Activated CD8-positive, alpha-beta memory T cell treated with anti-CD3 and anti-CD28 coated beads for 24 hours (primary cell): ENCODE measurements at regions not wholly inside any gene's neighbourhood (a gene's known extent, or its start where the extent isn't known, plus 50 kb on each side); places are given as distances from the start of the nearest gene placed in this dataset.
"Not testable (repeated sequence)": the region's sequence is repeated elsewhere in the genome, so short reads cannot be mapped to it uniquely, and the experiment has no call there.

Experiments used
- DNase-seq: peaks from one replicate; pipeline ENCODE4 v3.0.0-alpha.2; 2020

DNA sequence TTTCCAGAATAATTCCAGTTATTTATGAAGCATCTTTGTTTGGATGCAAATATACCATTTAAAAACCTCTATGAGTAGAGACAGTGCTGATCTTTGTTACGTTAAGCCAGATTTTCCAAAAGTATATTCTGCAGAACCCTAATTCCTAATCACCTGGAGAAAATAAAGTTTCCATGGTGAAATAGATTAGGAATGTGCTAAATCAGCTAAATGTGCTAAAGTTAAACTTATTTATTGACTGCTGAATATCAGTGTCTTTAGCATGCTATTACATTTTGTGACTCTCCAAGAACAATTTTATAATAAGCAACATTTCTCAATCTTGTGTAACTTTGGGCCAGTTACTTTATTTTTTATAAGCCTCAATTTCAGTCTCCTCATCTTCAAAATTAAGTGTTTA, 196.3 kb upstream of the NFIA start:
- DNase-seq: no peak

DNA sequence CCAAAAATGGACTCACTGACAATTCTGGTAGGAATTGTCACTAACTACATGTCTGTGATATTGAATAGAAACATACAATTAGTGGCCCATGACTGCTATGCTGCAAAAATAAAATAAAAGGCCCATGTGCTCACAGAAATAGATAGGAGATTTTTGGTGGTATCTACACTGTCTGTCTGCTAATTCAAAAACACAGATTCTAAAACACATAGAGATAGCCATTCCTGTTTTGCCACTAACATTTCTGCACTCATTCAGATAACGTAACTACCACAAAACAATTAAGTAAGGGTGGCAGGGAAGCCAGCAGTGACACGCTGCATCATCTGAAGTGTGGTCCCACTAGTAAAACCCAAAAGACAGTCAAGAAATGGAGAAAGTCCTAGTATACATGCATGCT, 202.2 kb upstream of the NFIA start:
- no peak for DNase-seq

DNA sequence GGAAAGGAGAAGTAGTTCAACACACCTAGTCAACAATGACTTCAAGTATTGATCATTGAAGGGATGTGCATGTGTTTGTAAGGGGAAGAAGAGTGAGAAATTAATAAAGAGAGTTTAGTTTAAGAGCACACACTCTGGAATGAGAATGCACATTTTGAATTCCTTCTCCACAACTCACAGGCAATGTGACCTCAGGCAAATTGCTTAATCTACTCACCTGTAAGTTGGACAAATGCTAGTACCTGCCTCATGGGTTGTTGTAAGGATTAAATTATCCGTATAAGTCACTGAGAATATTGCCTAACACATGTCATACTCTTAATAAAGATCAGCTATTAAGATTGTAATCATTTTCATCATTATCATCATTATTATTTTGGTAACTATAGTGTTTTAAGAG, 204.0 kb upstream of the NFIA start:
- no peak for DNase-seq

DNA sequence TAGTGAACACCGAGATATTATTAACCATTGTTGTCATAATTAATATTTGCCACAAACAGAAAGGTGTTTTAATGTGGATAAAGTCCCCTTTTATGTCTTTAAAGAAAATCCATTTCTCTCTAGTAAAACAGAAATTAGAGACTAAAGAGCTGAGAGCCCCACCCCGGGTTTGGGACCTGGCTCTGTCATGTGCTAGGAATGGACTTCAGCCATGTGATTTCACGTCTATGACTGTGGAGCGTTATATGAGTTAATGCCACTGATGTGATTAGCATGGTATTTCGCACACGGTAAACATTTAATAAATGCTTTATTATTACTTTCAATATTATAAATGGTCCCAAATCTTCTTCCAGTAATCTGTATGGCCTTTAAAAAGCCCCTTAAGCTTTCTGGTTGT, 205.0 kb upstream of the NFIA start:
- DNase-seq: no peak

DNA sequence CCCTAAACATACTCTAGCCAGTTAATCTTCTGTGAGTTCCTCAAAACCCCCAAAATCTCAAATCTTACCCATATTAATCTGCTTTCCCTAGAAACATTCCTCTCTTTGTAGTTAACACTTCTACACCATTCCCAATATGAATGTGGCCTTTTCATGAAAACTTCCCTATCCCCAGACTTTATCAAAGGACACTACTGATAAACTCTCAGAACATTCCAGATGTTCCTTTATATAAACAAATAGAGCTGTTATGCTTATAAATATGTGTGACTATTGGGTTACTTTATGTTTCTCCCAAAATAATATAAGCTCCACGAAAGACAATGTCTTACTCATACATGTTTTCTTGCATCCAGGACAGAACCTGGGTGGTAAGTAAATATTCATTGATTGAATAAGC, 205.4 kb upstream of the NFIA start:
- no peak for DNase-seq

DNA sequence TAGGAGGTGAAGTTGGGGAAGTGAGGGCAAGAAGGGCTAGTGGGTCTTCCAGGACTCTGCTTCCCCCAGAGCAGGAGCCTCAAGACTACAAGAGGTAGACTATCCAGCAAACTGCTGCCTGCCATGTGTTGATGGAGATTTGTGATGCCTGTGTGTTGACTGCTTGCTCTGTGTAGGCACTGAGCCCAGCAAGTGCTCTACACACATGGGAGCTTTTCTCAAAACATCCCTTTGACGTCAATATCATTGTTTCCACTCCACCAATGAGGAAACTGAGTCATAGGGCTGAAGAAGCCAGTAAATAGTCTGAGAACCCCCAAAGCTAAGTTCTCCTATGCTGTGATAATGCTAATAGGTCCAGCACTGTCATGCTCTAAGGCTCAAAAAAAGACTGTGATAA, 207.2 kb upstream of the NFIA start:
- DNase-seq: no peak

DNA sequence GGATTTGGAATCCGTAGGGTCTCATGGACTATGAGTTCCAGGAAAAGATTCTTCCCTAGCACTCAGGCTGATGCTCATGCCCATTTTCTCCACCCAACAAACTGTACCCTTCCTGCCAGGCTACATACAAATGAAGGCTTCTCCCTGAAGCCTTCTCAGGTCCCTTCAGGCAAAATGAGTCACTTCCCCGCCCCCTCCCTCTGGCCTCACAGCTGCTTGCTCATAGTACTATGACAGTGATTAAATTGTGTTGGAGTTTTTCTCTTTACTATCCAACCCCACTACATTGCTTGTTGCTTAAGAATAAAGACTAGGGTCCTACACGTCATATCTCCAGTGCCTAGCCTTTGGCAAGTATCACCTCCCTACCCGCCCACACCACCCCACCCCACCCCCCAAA, 207.6 kb upstream of the NFIA start:
- no peak for DNase-seq

DNA sequence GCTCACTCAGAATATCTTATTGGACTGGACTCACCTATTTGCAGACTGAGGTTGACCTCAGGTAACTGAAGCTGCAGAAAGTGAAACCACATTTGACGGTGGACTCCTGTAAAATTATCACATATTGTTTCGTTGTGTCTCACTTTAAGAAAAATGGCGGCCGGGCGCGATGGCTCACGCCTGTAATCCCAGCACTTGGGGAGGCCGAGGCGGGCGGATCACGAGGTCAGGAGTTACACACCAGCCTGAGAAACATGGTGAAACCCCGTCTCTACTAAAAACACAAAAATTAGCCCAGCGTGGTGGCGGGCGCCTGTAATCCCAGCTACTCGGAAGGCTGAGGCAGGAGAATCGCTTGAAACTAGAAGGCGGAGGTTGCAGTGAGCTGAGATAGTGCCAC, 209.0 kb upstream of the NFIA start:
- DNase-seq: not testable (repeated sequence)

DNA sequence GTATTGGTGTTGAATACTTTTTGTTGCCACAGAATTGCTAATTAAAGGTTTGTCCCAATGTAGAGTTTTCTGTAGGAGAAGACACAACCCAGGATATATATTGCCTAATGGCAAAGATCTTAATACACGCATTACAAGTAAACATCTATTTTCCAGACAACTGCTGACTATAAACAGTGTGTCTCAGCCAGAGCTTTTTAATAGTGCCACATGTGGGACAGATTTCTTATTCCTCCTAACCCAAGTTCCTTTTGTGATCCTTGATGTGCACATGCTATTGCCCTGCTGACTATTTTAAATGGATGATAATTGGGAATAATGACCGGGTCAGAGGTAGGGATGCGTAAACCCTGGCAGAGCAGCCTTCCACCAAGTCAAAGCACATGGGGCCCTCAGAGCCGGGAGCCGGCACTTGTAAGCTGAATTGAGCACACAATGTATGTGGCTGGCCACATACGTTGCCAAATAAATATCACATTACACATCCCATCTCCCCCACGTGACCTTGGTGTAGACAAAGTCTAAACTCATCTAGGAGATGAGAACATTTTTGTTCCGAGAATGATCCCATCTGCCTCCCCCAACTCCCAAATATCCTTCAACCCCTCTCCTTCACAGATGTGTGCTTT, 209.8 kb upstream of the NFIA start:
- no peak for DNase-seq

DNA sequence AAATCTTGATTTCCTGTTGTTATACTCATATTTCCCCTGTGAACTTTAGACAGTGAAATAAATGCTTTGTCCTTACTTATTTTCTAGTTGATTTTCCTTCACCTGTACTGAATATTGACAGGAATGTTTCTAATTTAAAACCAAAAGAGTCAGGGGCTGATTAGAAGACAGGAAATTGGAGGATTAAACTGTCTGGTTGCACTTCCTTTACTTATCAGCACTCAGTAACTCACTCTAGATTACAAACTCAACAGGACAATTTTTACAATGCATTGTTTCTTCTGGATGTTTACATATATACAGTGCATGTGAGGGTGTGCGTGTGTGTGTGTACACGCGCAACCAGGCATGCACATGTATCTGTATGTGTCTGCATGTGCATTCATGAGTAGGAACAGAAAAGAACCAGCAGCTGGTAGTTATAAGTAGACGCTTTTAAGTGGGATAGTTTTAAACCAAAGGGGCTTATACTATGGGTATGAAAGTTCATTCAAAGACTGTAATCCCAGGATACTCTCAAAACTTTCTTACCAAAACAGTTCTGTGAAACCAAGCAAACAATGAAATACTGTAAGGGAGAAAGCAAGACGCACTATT, 212.0 kb upstream of the NFIA start:
- DNase-seq: no peak

DNA sequence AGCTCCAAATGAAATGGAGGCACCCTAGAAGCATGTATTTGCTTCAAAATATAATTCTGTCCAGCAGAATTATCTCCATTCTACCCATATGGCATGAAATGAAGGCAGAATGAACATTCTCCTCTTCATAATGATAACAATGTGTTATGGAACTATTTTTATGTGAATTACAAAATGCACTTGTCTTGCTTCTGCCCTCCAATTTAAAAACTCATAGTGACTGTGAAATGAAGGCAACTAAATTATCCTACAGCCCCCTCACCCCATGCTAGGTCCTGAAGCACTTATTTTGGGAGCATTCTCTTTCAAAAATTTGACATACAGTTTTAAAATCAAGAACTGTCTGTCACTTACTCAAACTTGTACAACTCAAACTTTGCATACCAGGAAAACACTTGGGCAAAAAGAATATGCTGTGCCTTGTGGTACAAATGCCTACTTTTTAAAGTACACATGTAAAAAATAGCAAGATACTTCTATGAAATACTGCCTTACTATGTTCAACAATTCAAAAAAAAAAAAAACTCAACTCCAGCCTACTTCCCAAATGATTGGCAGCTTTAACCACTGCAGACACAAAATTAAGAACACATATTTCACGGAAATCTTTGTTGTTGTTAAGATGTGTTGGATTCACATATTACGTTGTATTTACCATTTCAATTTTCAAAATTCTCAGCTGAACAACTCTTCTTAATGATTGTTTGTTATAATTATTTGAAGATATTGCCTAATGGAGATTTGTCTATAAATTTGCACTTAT, 213.3 kb upstream of the NFIA start:
- no peak for DNase-seq

DNA sequence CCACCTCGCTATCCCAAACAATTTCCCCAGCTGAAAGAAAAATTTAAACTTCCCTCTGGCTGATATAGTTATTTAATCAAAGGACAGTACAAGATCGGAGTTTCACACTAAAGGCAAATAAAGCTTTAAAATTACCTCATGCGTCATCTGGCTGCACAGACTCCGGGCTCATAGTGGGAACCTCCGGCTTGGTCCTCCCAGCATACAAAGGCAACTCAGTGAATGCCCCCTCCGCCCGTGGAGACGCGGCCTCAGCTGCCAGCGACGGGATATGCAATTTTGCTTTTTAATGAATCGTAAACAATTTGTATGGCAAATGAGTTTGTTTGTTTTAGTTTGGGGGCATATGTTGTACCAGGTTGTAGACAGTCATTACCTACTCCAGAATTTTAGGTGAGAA, 214.6 kb upstream of the NFIA start:
- no peak for DNase-seq

DNA sequence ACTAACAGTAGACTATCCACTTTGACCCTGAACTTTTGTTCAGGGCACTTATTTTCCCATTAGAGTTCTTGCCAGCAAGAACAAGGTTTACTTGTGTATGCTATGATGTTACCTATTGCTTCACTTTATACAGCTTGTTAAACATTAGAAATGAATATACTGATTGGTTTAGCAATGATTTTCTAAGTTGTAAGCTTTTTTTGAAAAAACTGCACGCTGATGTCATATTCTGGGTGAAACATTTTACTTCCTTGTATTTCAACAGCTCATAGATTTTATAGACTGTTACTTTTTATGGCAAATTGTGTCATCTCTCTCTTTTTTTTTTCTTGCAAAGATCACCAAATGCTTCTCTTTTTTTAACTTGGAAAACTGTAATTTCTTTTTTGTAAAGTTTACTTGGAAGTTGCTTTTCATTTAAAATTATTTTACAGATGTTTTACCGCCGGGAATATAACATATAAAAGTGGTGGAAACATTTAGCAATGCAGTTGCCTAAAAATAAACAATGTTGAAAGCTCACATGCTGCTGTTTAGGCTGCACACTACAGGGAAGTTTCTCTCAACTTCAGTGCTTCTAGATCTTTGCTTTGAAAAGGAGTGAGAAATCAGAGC, 215.3 kb upstream of the NFIA start:
- no peak for DNase-seq

DNA sequence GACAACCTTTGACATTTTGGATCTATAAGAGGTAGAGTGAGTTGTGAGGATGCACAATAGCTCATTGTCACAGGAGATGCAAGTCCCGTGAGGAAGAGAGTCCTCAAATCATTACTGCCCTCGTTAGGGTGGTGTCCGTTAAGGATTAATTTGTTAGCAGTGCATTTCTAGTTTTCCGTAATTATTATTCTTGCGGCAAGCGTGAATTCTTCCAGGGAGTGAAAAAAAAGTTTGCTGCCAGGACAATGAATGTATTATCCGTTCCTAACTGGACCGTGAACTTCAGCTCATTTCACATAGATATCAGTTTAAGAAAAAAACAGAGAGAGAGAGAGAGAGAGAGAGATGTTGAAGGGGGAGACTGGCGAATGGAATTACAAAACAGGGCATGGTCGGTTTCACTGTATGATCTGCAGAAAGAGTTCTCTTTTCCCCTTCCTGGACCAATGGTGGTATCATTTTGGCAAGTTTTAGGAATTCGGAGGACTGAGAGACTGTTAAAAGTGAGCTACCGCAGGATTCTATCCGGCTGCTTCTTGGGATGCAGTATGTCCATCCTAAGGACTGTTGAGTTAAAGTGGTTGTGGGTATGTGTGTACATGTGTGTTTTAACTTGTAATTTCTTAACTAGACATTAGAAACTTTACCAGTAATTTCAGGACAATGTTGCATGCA, 216.0 kb upstream of the NFIA start:
- DNase-seq: no peak

DNA sequence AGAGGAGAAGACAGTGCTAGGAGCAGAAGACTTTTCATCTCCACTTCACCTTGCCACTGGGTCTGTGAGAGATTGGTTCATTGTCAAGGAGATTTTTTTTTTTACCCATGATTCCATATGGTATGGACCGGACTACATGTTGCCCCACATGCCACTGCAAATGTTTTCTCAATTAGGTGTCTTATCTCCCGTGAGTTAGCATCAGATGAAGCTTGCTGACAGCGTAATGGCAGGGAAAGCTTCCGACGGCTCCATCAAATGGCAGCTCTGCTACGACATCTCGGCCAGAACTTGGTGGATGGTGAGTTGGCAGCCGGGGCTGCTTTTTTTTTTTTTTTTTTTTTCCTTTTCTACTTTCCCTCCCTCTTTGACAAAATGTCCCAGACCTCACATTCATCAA, 217.2 kb upstream of the NFIA start:
- DNase-seq: no peak

DNA sequence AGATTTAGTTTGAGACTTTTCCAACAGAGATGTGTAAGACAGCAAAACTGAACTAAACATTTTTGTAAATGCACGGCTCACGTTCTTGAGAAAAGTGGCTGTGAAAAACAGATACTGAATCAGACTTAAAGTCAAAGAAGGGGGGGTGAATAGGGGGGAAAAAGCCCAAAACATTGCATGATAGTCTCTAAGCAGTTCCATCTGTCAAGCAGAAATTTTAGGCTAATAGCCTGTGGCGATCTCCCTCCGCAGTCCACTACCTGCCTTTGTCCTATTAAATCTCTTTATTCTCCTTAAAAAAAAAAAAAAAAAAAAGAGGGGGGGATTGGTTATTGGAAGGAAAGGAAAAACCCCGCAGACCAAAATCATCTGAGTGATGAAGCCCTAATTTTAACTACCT, 217.6 kb upstream of the NFIA start:
- no peak for DNase-seq

DNA sequence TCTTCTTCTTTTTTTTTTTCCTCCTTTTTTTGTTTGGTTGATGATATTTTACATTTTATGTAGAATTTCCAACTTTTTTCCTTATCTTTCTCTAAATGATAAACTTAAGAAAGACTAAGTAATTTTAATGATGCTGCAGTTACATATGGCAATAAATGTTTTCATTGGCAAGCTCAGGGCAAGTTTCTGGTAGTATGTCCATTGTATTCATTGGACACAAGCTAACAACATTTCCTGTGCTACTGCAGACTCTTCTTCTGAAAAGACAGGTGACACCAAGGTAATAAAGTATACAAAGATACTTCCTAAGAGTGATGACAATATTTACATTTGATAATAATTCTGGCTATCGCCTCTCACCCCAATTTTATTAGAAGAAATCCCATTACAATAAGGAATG, 219.2 kb upstream of the NFIA start:
- DNase-seq: no peak

DNA sequence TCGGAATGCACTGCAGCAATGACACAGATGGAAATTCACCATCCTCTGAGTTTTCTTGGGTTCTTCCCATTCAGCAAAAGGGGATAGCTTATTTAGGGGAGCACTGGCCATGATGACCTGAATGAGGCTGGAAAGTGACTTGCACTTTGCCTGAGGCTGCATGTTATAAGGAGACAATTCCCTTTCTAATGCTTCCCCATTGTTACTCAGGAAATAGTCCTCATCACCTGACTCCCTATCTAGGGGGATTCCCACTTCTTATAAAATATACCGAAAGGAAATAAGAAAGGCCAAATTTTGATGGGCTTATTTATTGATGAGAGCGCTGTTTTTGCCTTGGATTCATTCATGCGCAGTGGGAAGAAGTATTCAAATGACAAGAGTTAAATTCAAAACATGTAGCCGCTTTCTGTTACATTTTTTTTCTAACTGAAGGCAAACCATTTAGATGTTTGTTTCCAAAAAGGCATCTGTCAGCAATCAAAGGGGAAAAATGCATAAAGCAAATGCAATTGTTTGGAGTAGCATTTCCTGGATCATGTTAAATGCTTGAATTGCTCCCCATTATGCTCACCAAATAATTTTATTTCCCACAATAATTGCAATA, 220.3 kb upstream of the NFIA start:
- DNase-seq: no peak

DNA sequence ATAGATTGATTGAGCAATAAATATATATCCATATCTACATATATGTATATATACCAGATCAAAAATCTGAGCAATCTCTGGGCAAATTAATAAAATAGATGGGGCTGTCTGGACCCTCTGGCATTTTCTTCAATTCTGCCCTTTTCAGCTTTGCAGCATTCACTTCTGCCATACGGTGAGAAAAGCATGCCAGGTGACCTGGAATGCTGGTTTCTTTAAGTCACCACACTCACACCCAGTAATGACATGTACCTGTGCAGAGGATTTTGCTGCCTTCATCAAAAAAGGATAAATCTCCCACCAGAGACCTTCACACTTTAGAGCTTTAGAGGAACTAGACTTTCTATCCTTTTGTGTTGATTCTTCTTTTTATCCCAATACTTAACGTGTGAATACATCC, 223.2 kb upstream of the NFIA start:
- DNase-seq: no peak

DNA sequence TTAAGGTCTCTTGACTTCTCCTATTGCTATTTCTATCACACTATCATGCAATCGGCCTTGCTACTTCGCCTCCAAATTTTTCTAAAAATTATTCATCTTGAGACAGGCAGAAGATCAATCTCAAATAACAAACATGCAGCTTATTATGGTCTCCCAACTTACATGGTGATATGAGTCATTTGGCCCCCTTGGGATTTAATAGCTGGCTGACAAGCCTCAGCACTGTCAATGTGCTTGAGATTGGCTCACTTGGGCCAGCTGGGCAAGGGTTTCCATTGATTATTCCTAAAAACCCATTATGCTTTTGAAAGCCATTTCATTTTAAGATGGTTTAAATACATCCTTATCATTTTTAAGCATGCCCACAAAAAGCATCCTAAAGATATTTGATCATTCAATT, 224.5 kb upstream of the NFIA start:
- no peak for DNase-seq

DNA sequence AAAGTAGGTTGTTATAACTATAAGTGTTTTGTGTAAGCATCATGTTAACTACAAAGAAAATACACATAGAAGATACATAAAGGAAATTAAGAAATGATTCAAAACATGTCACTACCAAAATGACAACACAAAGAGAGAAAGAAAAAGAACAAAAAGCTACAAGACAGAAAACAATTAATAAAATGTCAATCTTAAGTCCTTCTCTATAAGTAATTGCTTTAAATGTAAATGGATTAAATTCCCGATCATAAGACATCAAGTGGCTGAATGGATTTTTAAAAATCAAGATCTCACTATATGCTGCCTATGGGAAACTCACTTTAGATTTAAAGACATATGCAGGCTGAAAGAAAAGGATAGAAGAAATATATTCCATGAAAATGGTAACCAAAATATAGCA, 232.3 kb upstream of the NFIA start:
- DNase-seq: no peak

DNA sequence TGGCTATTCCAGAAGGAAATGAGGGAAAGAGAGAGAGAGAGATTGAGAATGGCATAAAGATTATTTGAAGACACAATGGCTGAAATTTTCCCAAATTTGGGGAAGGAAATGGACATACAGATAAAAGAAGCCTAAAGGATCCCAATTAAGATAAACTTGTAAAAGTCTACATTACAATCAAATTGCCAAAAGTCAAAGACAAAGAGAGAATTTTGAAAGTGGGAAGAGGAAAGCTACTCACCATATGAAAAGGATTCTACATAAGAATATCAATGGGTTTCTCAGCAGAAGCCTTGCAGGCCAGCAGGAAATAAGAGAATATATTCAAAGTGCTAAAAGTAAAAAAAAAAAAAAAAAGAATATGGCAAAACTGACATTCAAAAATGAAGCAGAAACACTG, 233.0 kb upstream of the NFIA start:
- DNase-seq: no peak

DNA sequence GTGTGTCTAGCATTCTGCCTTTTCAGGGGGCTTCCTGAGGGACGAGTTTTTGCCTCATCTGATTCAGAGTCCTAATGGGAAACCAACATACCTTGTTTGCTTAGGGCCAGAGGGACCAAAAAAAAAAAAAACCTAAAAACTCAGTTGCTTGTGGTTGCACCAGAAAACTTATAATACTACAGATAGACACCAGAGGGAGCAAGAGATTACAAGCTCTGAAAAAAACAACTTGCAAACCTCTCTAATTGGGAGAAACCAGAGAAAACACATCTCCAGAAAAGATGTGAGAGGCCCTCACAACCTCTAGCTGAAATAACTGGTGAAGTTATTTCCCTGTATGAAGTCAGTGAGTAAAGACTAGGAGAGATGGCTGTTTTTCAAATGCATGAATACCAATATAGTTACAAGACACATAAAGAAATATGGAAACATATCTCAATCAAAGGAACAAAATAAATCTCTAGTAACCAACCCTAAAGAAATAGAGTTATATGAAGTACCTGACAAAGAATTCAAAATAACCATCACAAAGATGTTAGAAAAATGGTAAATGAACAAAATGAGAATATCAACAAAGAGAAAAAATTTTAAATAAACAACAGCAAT, 233.7 kb upstream of the NFIA start:
- no peak for DNase-seq
